Body of pancreas (tissue), 4 donors: ENCODE measurements at regions not wholly inside any gene's neighbourhood (a gene's known extent, or its start where the extent isn't known, plus 50 kb on each side); places are given as distances from the start of the nearest gene placed in this dataset.
A peak's percentile ranks its signal among the peaks of the same experiment; 100 is the strongest.

ENCODE experiments used
- ATAC-seq: fragments of 150-250 bp; one replicate; pipeline ENCODE4 v1.9.1; 2016
- DNase-seq, 4 donors: peaks; one replicate each; pipeline ENCODE4 v3.0.0-alpha.2; 2019
- H3K27ac ChIP-seq, 4 donors: fragments of 200-600 bp; sonication (generic); 1 replicate in 3 of 4; 2 replicates in 1 of 4; pipeline versions ENCODE4 v1.5.1 to v1.6.1; 2016 to 2019; ENCODE audit warnings: mild to moderate bottlenecking in 1 of 4, mixed read lengths in 1 of 4, moderate library complexity in 1 of 4
- H3K27me3 ChIP-seq, 2 donors: fragments of 200-600 bp; sonication (generic); one replicate each; pipeline ENCODE4 v1.6.0; 2016; ENCODE audit warnings: mild to moderate bottlenecking in 1 of 2
- H3K36me3 ChIP-seq, 2 donors: fragments of 200-600 bp; sonication (generic); replicated peaks in 1 of 2; 2 replicates each; pipeline ENCODE4 v1.5.1; 2016; ENCODE audit warnings: low read depth in 2 of 2; ENCODE audit not compliant: insufficient read depth in 1 of 2
- H3K4me1 ChIP-seq: fragments of 200-600 bp; sonication (generic); one replicate; pipeline ENCODE4 v1.6.0; 2016
- H3K4me3 ChIP-seq, 2 donors: fragments of 200-600 bp; sonication (generic); 1 replicate in 1 of 2; 2 replicates in 1 of 2; pipeline ENCODE4 v1.5.1; 2016 to 2019
- H3K9me3 ChIP-seq, 3 donors: fragments of 200-600 bp; sonication (generic); 1 replicate in 2 of 3; 2 replicates in 1 of 3; pipeline ENCODE4 v1.5.1; 2016
- CTCF ChIP-seq, 7 experiments: fragments of 450-650 bp in 4 of 7; fragments of 200-600 bp in 3 of 7; sonication (generic) in 3 of 7; IDR thresholded peaks; one replicate each; pipeline ENCODE4 v1.5.1; 2016 to 2019; ENCODE audit warnings: antibody characterized with exemption in 7 of 7
- POLR2A ChIP-seq, 3 donors: fragments of 450-650 bp; IDR thresholded peaks; one replicate each; pipeline ENCODE4 v1.6.1; 2016; ENCODE audit warnings: antibody characterized with exemption in 3 of 3, mild to moderate bottlenecking in 2 of 3
- WGBS, 2 donors: methylation state at CpG; one replicate each; pipeline ENCODE4 v1.1.5; 2017; 5-methylcytosine and 5-hydroxymethylcytosine counted together
- intact Hi-C: fragments of 100-400 bp; cut with DNase I; formaldehyde crosslinking; loops from one replicate; pipeline ENCODE4 v1.15.1; 2023

- no peaks in the 10 kb centered on the region for H3K36me3 ChIP-seq
- no peak for DNase-seq
- TF ChIP-seq POLR2A (IDR thresholded peaks at IDR 0.05): no peak
- TF ChIP-seq CTCF (IDR thresholded peaks at IDR 0.05): no peak
- H3K27ac ChIP-seq: peak overlapping the region in 3 of 4 donors; percentile 4 to 64 (median 62)
- 30 to 45% methylated on average over 2 of the region's 2 CpGs for WGBS, 2 donors
- H3K4me3 ChIP-seq: no peak overlapping the region
- ATAC-seq: peak; percentile 45
- no peaks in the 10 kb centered on the region for H3K27me3 ChIP-seq
- intact Hi-C loops: no loop called here
- no peaks in the 10 kb centered on the region for H3K4me1 ChIP-seq
- no peaks in the 10 kb centered on the region for H3K9me3 ChIP-seq
Measured at GRCh38 chr5:71874521-71874920, 155.4 kb downstream of the CARTPT start.

GRCh38 chr5:71877511-71877910 is 158.4 kb downstream of the CARTPT start:
- TF ChIP-seq CTCF (IDR thresholded peaks at IDR 0.05) (no peak), POLR2A (IDR thresholded peaks at IDR 0.05) (no peak)
- Histone ChIP-seq H3K36me3 (no peaks in the 10 kb centered on the region), H3K4me1 (no peaks in the 10 kb centered on the region), H3K27me3 (no peaks in the 10 kb centered on the region), H3K27ac (no peak overlapping the region), H3K9me3 (no peaks in the 10 kb centered on the region), H3K4me3 (no peak overlapping the region)
- WGBS, 2 donors: 65 to 75% methylated on average over 1 of the region's 1 CpG
- intact Hi-C loops: no loop called here
- ATAC-seq (no peak), DNase-seq (no peak)

GRCh38 chr5:71880536-71880935 is 161.5 kb downstream of the CARTPT start:
- Histone ChIP-seq H3K27me3 (no peaks in the 10 kb centered on the region), H3K9me3 (no peaks in the 10 kb centered on the region), H3K36me3 (no peaks in the 10 kb centered on the region), H3K4me3 (no peak overlapping the region), H3K4me1 (no peaks in the 10 kb centered on the region), H3K27ac (no peak overlapping the region)
- TF ChIP-seq CTCF (IDR thresholded peaks at IDR 0.05): no peak
- TF ChIP-seq POLR2A (IDR thresholded peaks at IDR 0.05): no peak
- intact Hi-C loops: no loop called here
- WGBS, 2 donors: 70 to 71% methylated on average over 5 of the region's 5 CpGs
- no peak for ATAC-seq
- DNase-seq: no peak

- Histone ChIP-seq H3K4me3 (no peak overlapping the region), H3K36me3 (no peaks in the 10 kb centered on the region), H3K27ac (no peak overlapping the region), H3K4me1 (no peaks in the 10 kb centered on the region), H3K9me3 (no peaks in the 10 kb centered on the region), H3K27me3 (no peaks in the 10 kb centered on the region)
- DNase-seq (no peak), ATAC-seq (no peak)
- intact Hi-C loops: no loop called here
- TF ChIP-seq POLR2A (IDR thresholded peaks at IDR 0.05) (no peak), CTCF (IDR thresholded peaks at IDR 0.05) (no peak)
- 74 to 75% methylated on average over 10 of the region's 10 CpGs for WGBS, 2 donors
Measured at GRCh38 chr5:71882826-71883741, 164.0 kb downstream of the CARTPT start.

GRCh38 chr5:71883742-71884103 is 164.6 kb downstream of the CARTPT start:
- DNase-seq (peak in 1 of 4 donors; percentile 9), ATAC-seq (no peak)
- no peak overlapping the region for H3K27ac ChIP-seq
- TF ChIP-seq POLR2A (IDR thresholded peaks at IDR 0.05): no peak
- TF ChIP-seq CTCF (IDR thresholded peaks at IDR 0.05): no peak
- WGBS, 2 donors: 65 to 71% methylated on average over 2 of the region's 2 CpGs
- H3K36me3 ChIP-seq: no peaks in the 10 kb centered on the region
- no peaks in the 10 kb centered on the region for H3K27me3 ChIP-seq
- intact Hi-C loops: no loop called here
- H3K4me3 ChIP-seq: no peak overlapping the region
- no peaks in the 10 kb centered on the region for H3K4me1 ChIP-seq
- H3K9me3 ChIP-seq: no peaks in the 10 kb centered on the region
